Astrocyte of the cerebellum (primary cell): ENCODE measurements at regions not wholly inside any gene's neighbourhood (a gene's known extent, or its start where the extent isn't known, plus 50 kb on each side); places are given as distances from the start of the nearest gene placed in this dataset.

Experiments used
- DNase-seq: peaks from one replicate; pipeline ENCODE4 v3.0.0-alpha.2; 2011; ENCODE audit warnings: low read depth
- H3K4me3 ChIP-seq: 2 replicates; pipeline ENCODE4 v1.5.1; 2011; ENCODE audit warnings: mild to moderate bottlenecking, low read depth, low read length, moderate library complexity
- CTCF ChIP-seq: IDR thresholded peaks from 2 replicates; pipeline ENCODE4 v1.5.1; 2012; ENCODE audit warnings: low read length, low read depth, moderate library complexity, mild to moderate bottlenecking; ENCODE audit errors: missing control alignments
- in situ Hi-C: cut with HindIII; loops from 2 replicates; pipeline ENCODE4 v1.10.0; 2017; ENCODE audit warnings: low sequenced_read_pairs

GRCh38 chr2:121080013-121080772 lies 204.8 kb downstream of the TFCP2L1 start:
- DNase-seq = peak; percentile 33

GRCh38 chr2:121081701-121082100 lies 203.3 kb downstream of the TFCP2L1 start:
- DNase-seq = no peak
- no peak for TF ChIP-seq CTCF
- in situ Hi-C loops = no loop called here
- no peak overlapping the region for H3K4me3 ChIP-seq

More at GRCh38 chr2:121080013-121080772, 204.8 kb downstream of the TFCP2L1 start:
- in situ Hi-C loops = no loop called here
- peak; percentile 83 for TF ChIP-seq CTCF
- H3K4me3 ChIP-seq = no peak overlapping the region

- H3K4me3 ChIP-seq = no peak overlapping the region
- no peak for TF ChIP-seq CTCF
- in situ Hi-C loops = no loop called here
- no peak for DNase-seq
Observed at GRCh38 chr2:121082191-121082590, 202.8 kb downstream of the TFCP2L1 start.

- in situ Hi-C loops = no loop called here
- no peak for DNase-seq
- H3K4me3 ChIP-seq = no peak overlapping the region
- no peak for TF ChIP-seq CTCF
Observed at GRCh38 chr2:121084130-121084680, 200.8 kb downstream of the TFCP2L1 start.

GRCh38 chr2:121085801-121086200 lies 199.2 kb downstream of the TFCP2L1 start:
- TF ChIP-seq CTCF = no peak
- DNase-seq = no peak
- H3K4me3 ChIP-seq = no peak overlapping the region
- in situ Hi-C loops = no loop called here

- TF ChIP-seq CTCF = no peak
- no peak overlapping the region for H3K4me3 ChIP-seq
- DNase-seq = no peak
- in situ Hi-C loops = no loop called here
Observed at GRCh38 chr2:121086450-121086849, 198.6 kb downstream of the TFCP2L1 start.
